ENCODE measurements at regions not wholly inside any gene's neighbourhood (a gene's known extent, or its start where the extent isn't known, plus 50 kb on each side); places are given as distances from the start of the nearest gene placed in this dataset.

- TF ChIP-seq CHD7 (IDR thresholded peaks at IDR 0.05; ENCODE audit: insufficient replicate concordance, low read length): no peak
- no peak for TF ChIP-seq SIRT6 (IDR thresholded peaks at IDR 0.05; ENCODE audit: low read length)
- TF ChIP-seq KDM5A (IDR thresholded peaks at IDR 0.05; ENCODE audit: low read length): no peak
- no peak for TF ChIP-seq SP1 (IDR thresholded peaks at IDR 0.05; ENCODE audit: low read depth, low read length)
- TF ChIP-seq SRF (IDR thresholded peaks at IDR 0.05; ENCODE audit: low read depth, low read length): no peak
- TF ChIP-seq SP4 (IDR thresholded peaks at IDR 0.05; ENCODE audit: low read length): no peak
- TF ChIP-seq RNF2 (IDR thresholded peaks at IDR 0.05; ENCODE audit: borderline replicate concordance, low read depth, low read length, missing control alignments, poor library complexity, severe bottlenecking): no peak
- TF ChIP-seq ASH2L (IDR thresholded peaks at IDR 0.05; ENCODE audit: low read length): no peak
- TF ChIP-seq BACH1 (IDR thresholded peaks at IDR 0.05; ENCODE audit: low read length): no peak
- no peak for TF ChIP-seq KDM4A (IDR thresholded peaks at IDR 0.05; ENCODE audit: low read depth, low read length, severe bottlenecking)
- TF ChIP-seq EGR1 (IDR thresholded peaks at IDR 0.05; ENCODE audit: borderline replicate concordance, low read depth, low read length): no peak
These were observed 954.8 kb upstream of the DDX18 start (continued) for GRCh38 chr2:116859708-116860107.
